MM.1S (cell line): ENCODE measurements at regions not wholly inside any gene's neighbourhood (a gene's known extent, or its start where the extent isn't known, plus 50 kb on each side); places are given as distances from the start of the nearest gene placed in this dataset.
"Not testable (repeated sequence)": the region's sequence is repeated elsewhere in the genome, so short reads cannot be mapped to it uniquely, and the experiment has no call there.

Source experiments
- DNase-seq: peaks from one replicate; pipeline ENCODE4 v3.0.0-alpha.2; 2015
- H2AFZ ChIP-seq: fragments of 300-600 bp; sonication (generic); 2 replicates; pipeline ENCODE4 v1.6.0; 2016; ENCODE audit warnings: antibody characterized with exemption, low read length
- H3F3A ChIP-seq: fragments of 300-600 bp; sonication (generic); 2 replicates; pipeline ENCODE4 v1.6.1; 2016; ENCODE audit warnings: mild to moderate bottlenecking, antibody characterized with exemption, low read length, moderate library complexity, mixed read lengths; ENCODE audit not compliant: insufficient read depth
- H3K27ac ChIP-seq: fragments of 300-600 bp; sonication (generic); 2 replicates; pipeline ENCODE4 v1.5.1; 2016; ENCODE audit warnings: mild to moderate bottlenecking, low read length
- H3K27me3 ChIP-seq: fragments of 300-600 bp; sonication (generic); replicated peaks from 2 replicates; pipeline ENCODE4 v1.6.0; 2016; ENCODE audit warnings: low read length; ENCODE audit not compliant: insufficient read depth
- H3K36me3 ChIP-seq: fragments of 300-600 bp; sonication (generic); replicated peaks from 2 replicates; pipeline ENCODE4 v1.6.1; 2016; ENCODE audit warnings: mild to moderate bottlenecking, low read length, mixed read lengths; ENCODE audit not compliant: insufficient read depth
- H3K4me1 ChIP-seq: fragments of 300-600 bp; sonication (generic); 2 replicates; pipeline ENCODE4 v1.6.1; 2016; ENCODE audit warnings: low read length, mixed read lengths
- H3K4me2 ChIP-seq: fragments of 300-600 bp; sonication (generic); 2 replicates; pipeline ENCODE4 v1.6.0; 2016; ENCODE audit warnings: low read depth, low read length
- H3K4me3 ChIP-seq: fragments of 300-600 bp; sonication (generic); 2 replicates; pipeline ENCODE4 v1.5.1; 2016; ENCODE audit warnings: low read length, mixed read lengths
- H3K79me2 ChIP-seq: fragments of 300-600 bp; sonication (generic); 2 replicates; pipeline ENCODE4 v1.6.1; 2016; ENCODE audit warnings: mixed run types, low read length, mixed read lengths
- H3K9ac ChIP-seq: fragments of 300-600 bp; sonication (generic); 2 replicates; pipeline ENCODE4 v1.6.1; 2016; ENCODE audit warnings: low read length, mixed read lengths
- H3K9me2 ChIP-seq: fragments of 300-600 bp; sonication (generic); replicated peaks from 2 replicates; pipeline ENCODE4 v1.6.1; 2016; ENCODE audit warnings: mild to moderate bottlenecking, low read length, mixed read lengths; ENCODE audit not compliant: insufficient read depth
- H3K9me3 ChIP-seq: fragments of 300-600 bp; sonication (generic); replicated peaks from 2 replicates; pipeline ENCODE4 v1.6.1; 2016; ENCODE audit warnings: mild to moderate bottlenecking, low read length, mixed read lengths; ENCODE audit not compliant: insufficient read depth
- H4K20me1 ChIP-seq: fragments of 300-600 bp; sonication (generic); 2 replicates; pipeline ENCODE4 v1.6.1; 2016; ENCODE audit warnings: mild to moderate bottlenecking, low read length, moderate library complexity, mixed read lengths; ENCODE audit not compliant: insufficient read depth

DNA sequence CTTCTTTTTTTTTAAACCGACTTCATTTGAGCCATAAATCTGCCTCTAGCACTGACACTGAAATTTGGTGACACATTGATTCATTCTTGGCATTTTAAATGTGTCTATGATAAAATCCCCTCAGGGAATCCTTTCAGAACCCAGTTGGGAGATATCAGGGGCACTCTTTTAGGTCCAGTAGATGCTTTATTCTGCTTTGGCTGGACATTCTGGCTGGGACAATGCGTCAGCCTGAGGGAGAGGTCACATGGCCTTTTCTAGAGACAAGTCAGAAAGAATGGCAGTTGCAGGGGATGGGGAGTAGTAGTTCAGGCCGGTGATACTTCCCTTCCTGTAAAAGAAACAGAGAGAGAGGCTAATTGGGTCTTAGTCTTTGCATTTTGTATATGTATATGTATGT lies 63.1 kb downstream of the TRIM43 start:
- H3K9ac ChIP-seq, H3K4me1 ChIP-seq, H2AFZ ChIP-seq, H4K20me1 ChIP-seq, H3K79me2 ChIP-seq, H3K9me2 ChIP-seq, H3F3A ChIP-seq, H3K27ac ChIP-seq, H3K9me3 ChIP-seq, DNase-seq, H3K36me3 ChIP-seq, H3K27me3 ChIP-seq, H3K4me2 ChIP-seq, H3K4me3 ChIP-seq: not testable (repeated sequence)

DNA sequence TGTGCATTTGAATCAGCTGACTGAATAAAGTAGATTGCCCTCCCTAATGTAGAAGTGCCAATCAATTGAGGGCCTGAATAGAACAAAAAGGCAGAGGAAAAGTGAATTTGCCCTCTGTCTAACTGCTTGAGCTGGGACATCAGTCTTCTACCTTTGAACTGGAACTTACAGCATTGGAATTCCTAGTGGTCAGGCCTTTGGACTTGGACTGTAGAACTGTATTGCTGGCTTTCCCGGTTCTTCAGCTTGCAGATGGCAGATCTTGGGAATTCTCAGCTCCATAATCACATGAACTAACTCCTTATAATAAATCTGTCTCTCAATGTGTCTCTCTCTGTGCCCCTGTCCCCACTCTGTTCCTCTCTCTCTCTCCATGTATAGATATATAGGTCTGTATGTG lies 64.8 kb downstream of the TRIM43 start:
- not testable (repeated sequence) for H3K4me3 ChIP-seq, H3K27me3 ChIP-seq, DNase-seq, H3K36me3 ChIP-seq, H3K9ac ChIP-seq, H3K9me3 ChIP-seq, H4K20me1 ChIP-seq, H3K9me2 ChIP-seq, H3K4me2 ChIP-seq, H3K4me1 ChIP-seq, H3K27ac ChIP-seq, H2AFZ ChIP-seq, H3F3A ChIP-seq, H3K79me2 ChIP-seq

GRCh38 chr2:95657937-95658336 lies 66.1 kb downstream of the TRIM43 start:
- not testable (repeated sequence) for H2AFZ ChIP-seq, H3K4me1 ChIP-seq, H3K9me2 ChIP-seq, H4K20me1 ChIP-seq, H3K27me3 ChIP-seq, H3K4me2 ChIP-seq, H3K36me3 ChIP-seq, H3K27ac ChIP-seq, H3K9ac ChIP-seq, H3K4me3 ChIP-seq, H3K9me3 ChIP-seq, H3F3A ChIP-seq, DNase-seq, H3K79me2 ChIP-seq

DNA sequence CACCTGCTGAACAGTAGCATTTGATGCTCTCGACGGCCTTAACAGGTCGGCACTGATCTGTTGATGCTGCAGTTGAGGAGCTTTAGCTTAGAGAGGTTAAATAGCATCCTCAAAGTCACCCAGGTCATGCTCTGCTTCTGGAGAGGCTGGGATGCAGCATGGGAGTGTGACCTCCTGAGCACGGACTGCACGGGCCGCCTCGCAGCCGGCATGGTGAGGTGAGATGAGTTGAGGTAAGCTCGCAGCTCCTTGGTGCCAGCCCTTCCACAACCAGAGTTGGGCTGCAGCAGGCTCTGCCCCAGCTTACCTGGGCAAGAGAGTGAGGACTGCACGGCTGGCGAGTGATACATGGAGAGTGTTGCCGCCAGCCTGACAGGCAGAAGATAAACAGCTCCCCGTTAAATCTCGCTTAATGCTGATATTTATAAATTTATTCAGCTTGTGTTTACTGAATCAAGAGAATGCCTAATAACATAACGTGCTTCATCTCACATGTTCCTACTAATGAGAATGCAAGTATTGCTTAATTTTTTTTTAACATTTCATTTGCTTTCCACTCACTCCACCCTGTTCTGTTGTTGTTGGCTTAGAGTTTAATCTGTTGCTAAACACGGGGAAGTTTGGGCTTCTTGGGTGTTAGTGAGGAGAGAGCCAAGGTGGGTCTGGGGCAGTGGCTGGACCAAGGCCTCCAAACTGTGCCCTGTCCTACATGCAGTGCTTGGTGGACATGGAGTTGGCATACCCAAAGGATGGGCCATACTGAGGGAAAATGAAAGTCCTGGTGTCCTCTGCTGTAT lies 69.2 kb downstream of the TRIM43 start:
- H3K9me2 ChIP-seq, H3K27me3 ChIP-seq, H3K4me2 ChIP-seq, H3F3A ChIP-seq, H3K9me3 ChIP-seq, DNase-seq, H3K4me1 ChIP-seq, H3K79me2 ChIP-seq, H3K9ac ChIP-seq, H3K27ac ChIP-seq, H2AFZ ChIP-seq, H3K4me3 ChIP-seq, H3K36me3 ChIP-seq, H4K20me1 ChIP-seq: not testable (repeated sequence)

DNA sequence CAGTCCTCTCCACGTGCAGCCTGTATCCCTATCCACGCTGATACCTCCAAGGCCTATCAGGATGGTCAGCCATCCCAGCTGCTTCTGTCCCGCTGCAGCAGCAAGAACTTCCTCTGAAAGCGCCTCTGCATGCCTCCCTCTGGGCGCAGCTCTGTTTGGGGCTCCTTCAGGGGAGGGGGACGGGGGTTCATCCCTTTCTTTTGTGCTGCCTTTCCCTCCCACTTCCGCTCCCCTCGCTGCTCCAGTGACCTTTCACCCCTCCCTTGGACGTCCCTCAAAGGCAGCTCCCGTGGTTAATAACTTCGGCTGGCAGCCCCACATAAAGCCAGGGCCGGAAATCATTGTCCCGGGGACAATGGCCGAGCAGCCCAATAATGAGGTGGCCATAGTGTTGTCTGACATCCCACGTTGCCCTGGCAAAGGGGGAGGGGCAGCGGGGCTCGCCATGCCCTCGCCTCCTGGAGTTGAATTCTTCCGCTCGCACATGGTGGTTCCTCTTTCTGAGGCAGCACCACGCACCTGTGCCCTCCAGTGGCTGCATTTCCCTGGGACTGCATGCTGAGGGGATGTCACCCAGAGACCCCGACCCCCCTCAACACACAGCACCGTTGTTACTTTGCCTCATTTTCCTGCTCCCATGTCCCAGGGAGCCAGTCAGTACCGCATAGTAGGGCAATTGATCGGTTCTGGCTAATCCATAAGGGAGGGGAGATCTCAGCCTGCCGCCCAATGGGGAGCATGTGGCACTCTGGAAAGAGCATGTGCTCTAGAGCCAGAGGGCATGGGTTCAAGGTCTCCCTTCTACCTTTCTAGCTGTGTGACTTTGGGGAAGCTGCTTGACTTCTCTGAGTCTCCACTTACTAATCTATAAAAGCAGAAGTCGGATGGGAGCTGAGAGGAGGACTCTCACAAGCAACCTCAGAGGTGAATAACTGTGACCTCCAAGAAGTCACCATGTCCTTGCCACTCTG lies 72.0 kb downstream of the TRIM43 start:
- not testable (repeated sequence) for H3K27me3 ChIP-seq, H3K9me2 ChIP-seq, H3K79me2 ChIP-seq, H3K36me3 ChIP-seq, H2AFZ ChIP-seq, H3K4me2 ChIP-seq, H3F3A ChIP-seq, H4K20me1 ChIP-seq, H3K9ac ChIP-seq, H3K9me3 ChIP-seq, H3K4me1 ChIP-seq, H3K4me3 ChIP-seq, H3K27ac ChIP-seq, DNase-seq

DNA sequence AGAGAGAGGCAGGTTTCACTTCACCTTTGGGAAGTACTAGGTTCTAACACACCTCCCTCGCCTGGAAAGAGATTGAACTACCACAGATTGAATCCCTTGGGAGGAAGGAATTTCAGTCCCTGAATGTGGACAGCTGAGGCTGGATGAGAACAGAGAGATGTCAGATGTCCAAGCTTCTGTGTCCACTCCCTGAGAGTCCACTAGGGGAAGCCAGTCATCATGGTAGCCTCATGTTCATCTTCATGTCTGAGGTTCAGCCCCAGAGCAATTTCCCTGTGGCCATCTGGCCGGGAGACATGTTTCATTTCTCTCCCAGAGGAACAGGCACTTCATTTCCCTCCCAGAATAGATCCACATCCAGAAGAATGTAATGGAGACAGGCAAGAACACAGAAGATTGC lies 74.8 kb downstream of the TRIM43 start:
- not testable (repeated sequence) for H3K4me3 ChIP-seq, H3K4me2 ChIP-seq, DNase-seq, H3K36me3 ChIP-seq, H3K9ac ChIP-seq, H3K9me3 ChIP-seq, H3K27ac ChIP-seq, H3K27me3 ChIP-seq, H4K20me1 ChIP-seq, H3K4me1 ChIP-seq, H2AFZ ChIP-seq, H3K9me2 ChIP-seq, H3K79me2 ChIP-seq, H3F3A ChIP-seq
